ENCODE measurements at regions not wholly inside any gene's neighbourhood (a gene's known extent, or its start where the extent isn't known, plus 50 kb on each side); places are given as distances from the start of the nearest gene placed in this dataset.

GRCh38 chr12:116418551-116418950 is 140.6 kb upstream of the MAP1LC3B2 start:
- H3K27ac ChIP-seq (ENCODE audit: low read depth, low read length) = no peak overlapping the region
- WGBS, 3 donors = 87 to 94% (median 90%) methylated on average over 9 of the region's 9 CpGs

- WGBS, 3 donors = 44 to 63% (median 63%) methylated on average over 8 of the region's 8 CpGs
- H3K27ac ChIP-seq (ENCODE audit: low read depth, low read length) = no peak overlapping the region
Measured at GRCh38 chr12:116420227-116420880, 138.8 kb upstream of the MAP1LC3B2 start.

DNA sequence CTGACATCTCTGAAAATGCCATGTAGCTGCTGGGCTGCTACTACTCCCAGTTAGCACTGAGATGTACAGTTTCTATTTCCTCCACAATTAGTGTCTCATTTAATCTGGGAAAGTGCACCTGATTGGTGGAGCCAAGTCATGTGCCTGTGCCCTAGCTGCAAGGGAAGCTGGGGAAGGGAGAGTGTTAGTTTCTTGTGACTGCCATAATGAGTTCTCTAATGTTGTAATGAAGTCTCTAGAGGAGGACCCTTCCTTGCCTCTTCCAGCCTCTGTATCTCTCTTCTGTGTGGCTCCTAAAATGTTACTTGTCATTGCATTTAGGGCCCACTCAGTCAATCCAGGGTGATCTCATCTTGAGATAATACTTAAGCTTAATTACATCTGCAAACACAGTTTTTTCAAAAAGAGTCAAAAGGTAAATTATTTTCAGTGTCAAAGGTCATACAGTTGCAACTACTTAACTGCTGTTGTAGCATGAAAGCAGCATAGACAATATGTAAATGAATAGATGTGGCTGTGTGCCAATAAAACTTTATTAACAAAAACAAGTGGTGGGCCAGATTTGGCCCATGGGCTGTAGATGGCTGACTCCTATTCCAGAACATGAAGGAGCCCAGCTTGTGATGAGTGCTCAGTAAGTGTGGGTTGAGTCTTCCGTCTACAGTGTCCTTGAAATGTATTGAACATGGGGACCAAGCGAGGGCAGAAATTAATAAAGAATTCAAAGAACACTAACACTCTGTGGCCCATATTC is 137.2 kb upstream of the MAP1LC3B2 start:
- H3K27ac ChIP-seq (ENCODE audit: low read depth, low read length) = no peak overlapping the region
- 96 to 98% (median 97%) methylated on average over 2 of the region's 2 CpGs for WGBS, 3 donors

- 61 to 75% (median 63%) methylated on average over 4 of the region's 4 CpGs for WGBS, 3 donors
- H3K27ac ChIP-seq (ENCODE audit: low read depth, low read length) = no peak overlapping the region
Measured at GRCh38 chr12:116423094-116423493, 136.1 kb upstream of the MAP1LC3B2 start.

- no peak overlapping the region for H3K27ac ChIP-seq (ENCODE audit: low read depth, low read length)
- 82 to 96% (median 85%) methylated on average over 15 of the region's 15 CpGs for WGBS, 3 donors
Measured at GRCh38 chr12:116425256-116426193, 133.7 kb upstream of the MAP1LC3B2 start.

DNA sequence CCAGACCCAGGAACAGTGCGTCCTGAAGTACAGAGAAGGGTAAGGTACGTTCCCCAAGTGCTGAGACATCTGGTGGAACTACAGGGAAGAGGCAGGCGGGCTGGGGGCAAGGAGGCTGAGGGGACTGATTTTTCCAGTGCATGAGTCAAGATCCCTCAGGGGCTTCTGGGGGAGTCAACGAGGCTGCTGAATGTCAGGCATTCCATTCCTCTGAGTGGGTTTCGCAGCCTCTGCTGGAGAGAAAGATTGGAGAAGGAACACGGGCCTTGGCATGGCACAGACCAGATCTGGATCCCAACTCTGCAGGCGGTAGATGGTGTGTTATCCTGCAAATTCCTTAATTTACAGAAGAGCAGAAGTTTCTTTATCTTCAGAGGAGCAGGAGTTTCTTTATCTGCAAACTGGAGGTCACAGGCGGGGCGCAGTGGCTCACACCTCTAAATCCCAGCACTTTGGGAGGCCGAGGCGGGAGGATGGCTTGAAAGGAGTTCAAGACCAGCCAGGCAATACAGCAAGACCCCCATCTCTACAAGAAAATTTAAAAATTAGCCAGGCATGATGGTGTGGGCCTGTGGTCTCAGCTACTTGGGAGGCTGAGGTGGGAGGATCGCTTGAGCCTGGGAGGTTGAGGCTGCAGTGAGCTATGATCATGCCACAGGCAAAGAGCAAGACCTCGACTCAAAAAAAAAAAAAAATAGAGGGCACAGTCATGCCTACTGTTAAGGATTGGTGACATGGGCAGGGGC is 132.6 kb upstream of the MAP1LC3B2 start:
- H3K27ac ChIP-seq (ENCODE audit: low read depth, low read length) = no peak overlapping the region
- 69 to 74% (median 69%) methylated on average over 13 of the region's 13 CpGs for whole genome bisulfite sequencing, 3 donors

DNA sequence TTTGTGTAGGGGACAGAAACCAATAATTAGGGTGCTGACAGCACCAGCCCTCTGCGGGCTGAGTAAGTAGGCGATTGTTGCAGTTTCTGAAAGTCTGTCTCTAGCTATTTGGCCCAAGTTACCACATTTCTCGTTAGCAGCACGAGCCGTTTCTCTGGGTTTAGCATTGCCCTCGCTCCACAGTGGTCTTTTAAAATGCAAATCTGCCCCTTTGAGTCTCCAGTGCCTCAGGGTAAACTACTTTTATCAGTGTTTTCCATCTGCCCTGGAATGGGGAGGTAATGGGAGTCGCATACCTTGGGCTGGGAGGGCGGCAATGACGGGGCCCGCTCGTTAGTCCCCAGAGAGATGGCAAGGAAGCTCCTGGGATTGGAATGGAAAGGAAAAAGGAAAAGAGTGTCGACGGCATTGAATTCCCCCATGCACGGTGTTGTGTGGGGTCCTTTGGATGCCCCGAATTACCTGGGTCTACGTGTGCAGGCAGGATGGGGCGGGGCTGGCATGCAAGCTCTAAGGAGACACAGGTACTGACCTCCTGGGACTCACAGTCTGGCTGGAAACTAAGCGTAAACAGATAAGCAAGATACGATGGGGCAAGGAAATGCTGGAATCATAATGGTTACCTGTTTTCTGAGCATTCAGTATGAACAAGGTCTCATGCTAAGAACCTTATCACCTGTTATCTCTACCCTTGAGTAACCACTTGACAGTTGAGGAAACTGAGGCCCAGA is 131.8 kb upstream of the MAP1LC3B2 start:
- no peak overlapping the region for H3K27ac ChIP-seq (ENCODE audit: low read depth, low read length)
- WGBS, 3 donors = 52 to 74% (median 66%) methylated on average over 19 of the region's 19 CpGs

DNA sequence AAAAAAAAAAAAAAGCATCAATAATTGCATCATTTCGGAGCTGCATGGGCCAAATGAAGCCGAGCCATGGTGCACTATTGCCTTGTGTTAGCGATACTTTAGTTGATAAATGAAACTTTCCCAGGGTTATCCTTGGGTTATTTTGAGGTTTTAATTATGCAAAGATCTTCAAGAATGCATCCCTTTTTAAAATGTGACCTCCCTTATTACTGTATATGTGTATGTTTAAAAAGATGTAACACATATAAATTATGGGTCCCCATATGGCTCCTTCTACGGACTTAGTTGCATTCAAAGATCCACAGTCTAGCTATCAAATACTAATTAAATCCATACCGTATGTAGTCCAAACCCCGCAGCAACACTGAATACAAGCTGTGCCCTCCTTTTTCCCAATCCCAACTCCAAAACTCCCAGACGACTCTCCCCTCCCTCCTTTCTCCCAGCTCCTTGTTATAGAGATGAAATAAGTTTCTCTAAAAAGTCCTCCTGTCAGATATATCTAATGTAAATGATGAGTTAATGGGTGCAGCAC is 129.3 kb upstream of the MAP1LC3B2 start:
- no peak overlapping the region for H3K27ac ChIP-seq (ENCODE audit: low read depth, low read length)
- 88 to 93% (median 88%) methylated on average over 7 of the region's 7 CpGs for WGBS, 3 donors

GRCh38 chr12:116430911-116431565 is 128.1 kb upstream of the MAP1LC3B2 start:
- 88 to 96% (median 95%) methylated on average over 5 of the region's 5 CpGs for WGBS, 3 donors
- H3K27ac ChIP-seq (ENCODE audit: low read depth, low read length) = no peak overlapping the region

GRCh38 chr12:116431677-116432300 is 127.4 kb upstream of the MAP1LC3B2 start:
- H3K27ac ChIP-seq (ENCODE audit: low read depth, low read length) = no peak overlapping the region
- 82 to 87% (median 84%) methylated on average over 13 of the region's 13 CpGs for WGBS, 3 donors

- no peak overlapping the region for H3K27ac ChIP-seq (ENCODE audit: low read depth, low read length)
- 57 to 73% (median 66%) methylated on average over 4 of the region's 4 CpGs for WGBS, 3 donors
Measured at GRCh38 chr12:116432314-116432750, 126.8 kb upstream of the MAP1LC3B2 start.

- WGBS, 3 donors = 66 to 83% (median 72%) methylated on average over 5 of the region's 5 CpGs
- no peak overlapping the region for H3K27ac ChIP-seq (ENCODE audit: low read depth, low read length)
Measured at GRCh38 chr12:116433249-116433648, 125.9 kb upstream of the MAP1LC3B2 start.

DNA sequence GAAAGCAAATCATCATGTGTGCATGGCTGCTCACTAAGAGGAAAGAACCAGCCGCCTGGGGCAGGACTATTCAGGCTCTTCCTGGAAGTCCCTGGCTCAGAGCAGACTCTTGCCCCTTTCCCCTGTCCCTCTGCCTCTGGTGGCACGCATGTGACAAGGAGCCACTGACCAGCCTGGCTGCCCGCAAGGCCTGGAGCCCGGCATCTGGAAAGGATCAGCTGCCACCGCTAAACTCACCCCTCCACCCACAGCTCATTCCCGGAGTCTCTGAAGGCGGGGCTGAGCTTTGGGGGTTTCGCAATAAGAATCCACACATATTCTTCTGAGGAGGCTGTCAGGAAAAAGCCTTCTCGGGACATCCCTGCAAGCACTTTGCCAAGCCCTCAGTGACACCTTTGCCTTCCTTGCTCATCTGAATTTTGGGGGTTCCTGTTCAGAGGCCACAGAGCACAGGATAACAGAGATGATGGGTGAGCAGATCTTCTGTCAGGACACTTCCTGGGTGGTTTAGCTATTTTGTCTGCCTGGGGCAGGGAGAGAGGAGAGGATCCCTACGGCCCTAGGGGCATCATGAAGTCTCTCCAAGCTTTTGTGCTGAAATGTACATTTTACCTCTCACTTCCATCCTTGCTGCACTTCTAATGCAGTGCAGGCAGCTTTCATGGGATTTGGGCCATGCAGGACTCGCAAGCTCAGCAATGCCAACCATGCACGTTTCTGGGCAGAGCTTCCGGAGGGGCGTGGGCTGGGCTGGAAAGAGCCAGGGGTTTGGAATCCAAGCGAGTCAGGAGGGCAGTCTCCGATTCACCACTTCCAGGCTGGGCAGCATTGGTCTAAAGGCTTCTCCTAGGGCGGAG is 124.8 kb upstream of the MAP1LC3B2 start:
- 24 to 40% (median 27%) methylated on average over 16 to 17 of the region's 17 CpGs for WGBS, 3 donors
- H3K27ac ChIP-seq (ENCODE audit: low read depth, low read length) = no peak overlapping the region

DNA sequence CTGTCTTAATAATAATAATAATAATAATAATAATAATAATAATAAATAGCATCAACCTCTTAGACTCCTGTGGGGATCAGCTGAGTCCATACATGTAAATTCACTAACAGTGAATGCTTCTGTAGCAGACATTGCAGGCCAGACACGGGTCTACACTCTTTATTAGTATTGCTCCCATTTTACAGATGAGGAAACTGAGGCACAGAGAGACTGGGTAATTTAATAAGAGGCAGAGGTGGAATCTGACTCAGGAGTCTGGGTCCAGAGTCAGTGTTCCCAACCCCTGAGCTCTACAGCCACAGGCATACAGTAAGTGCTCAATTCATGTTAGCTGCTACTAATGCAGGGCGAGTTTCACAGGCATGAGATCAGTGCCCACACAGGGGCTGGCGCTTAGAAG is 123.2 kb upstream of the MAP1LC3B2 start:
- H3K27ac ChIP-seq (ENCODE audit: low read depth, low read length) = no peak overlapping the region
- 89 to 95% (median 95%) methylated on average over 3 of the region's 3 CpGs for WGBS, 3 donors

- WGBS, 3 donors = 41 to 74% (median 73%) methylated on average over 14 of the region's 14 CpGs
- H3K27ac ChIP-seq (ENCODE audit: low read depth, low read length) = no peak overlapping the region
Measured at GRCh38 chr12:116436561-116437249, 122.5 kb upstream of the MAP1LC3B2 start.
